ENCODE measurements at regions not wholly inside any gene's neighbourhood (a gene's known extent, or its start where the extent isn't known, plus 50 kb on each side); places are given as distances from the start of the nearest gene placed in this dataset.

DNA sequence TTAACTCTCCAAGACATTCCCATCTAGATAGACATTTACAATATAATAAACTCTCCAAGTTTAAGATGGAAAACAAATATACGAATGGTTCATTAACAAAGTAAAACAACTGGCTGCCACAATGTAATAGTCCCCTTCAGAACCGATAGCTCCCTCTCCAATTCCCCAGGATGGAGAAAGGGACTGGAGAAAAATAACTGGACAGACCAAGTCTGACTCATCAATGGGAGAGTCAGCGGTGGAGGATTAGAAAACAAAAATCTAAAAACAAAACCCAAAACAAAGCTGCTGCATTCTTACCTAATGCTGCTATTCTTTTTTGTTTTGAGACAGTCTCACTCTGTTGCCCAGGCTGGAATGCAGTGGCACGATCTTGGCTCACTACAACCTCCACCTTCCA, 468.1 kb downstream of the SHQ1 start:
- H3K27ac ChIP-seq (ENCODE audit: low read depth, low read length) = no peak overlapping the region
- no peaks in the 10 kb centered on the region for H3K9me3 ChIP-seq (ENCODE audit: insufficient read depth in 2 of 2, low read depth in 1 of 2, low read length in 1 of 2)
- no peak overlapping the region for H3K4me3 ChIP-seq (ENCODE audit: extremely low read depth in 1 of 4, insufficient read depth in 2 of 4, low read depth in 3 of 4, low read length in 4 of 4)
- H3K4ac ChIP-seq (replicated peaks; ENCODE audit: insufficient read length, low read depth, low read length) = no peak overlapping the region
- no peak for DNase-seq (ENCODE audit: low read depth in 1 of 2, low spot score in 2 of 2)
- H3K79me2 ChIP-seq (ENCODE audit: control insufficient read depth in 1 of 2, insufficient read depth in 2 of 2, low read length in 2 of 2) = peaks cover 36 to 70% of the 10 kb centered on the region in 2 experiments
- peaks cover 12% of the 10 kb centered on the region; the same call in 1 of the 2 replicates for H3K79me1 ChIP-seq (ENCODE audit: low read depth, low read length)
- H3K18ac ChIP-seq (ENCODE audit: extremely low read depth, low read length) = no peak overlapping the region
- no peak overlapping the region for H3K14ac ChIP-seq (ENCODE audit: insufficient read length)
- H3K27me3 ChIP-seq (replicated peaks in 1 of 4; ENCODE audit: control insufficient read depth in 3 of 4, extremely low read depth in 1 of 4, insufficient read depth in 3 of 4, low read length in 3 of 4) = no peaks in the 10 kb centered on the region
- no peak overlapping the region for H2BK120ac ChIP-seq (replicated peaks; ENCODE audit: low read depth, low read length)
- H3K36me3 ChIP-seq (ENCODE audit: control insufficient read depth in 2 of 4, insufficient read depth in 4 of 4, low read length in 3 of 4) = peaks cover 0 to 14% (median 4%) of the 10 kb centered on the region in 4 experiments; a peak in 3 of 8 replicates
- H3K23me2 ChIP-seq (ENCODE audit: low read depth, low read length) = no peaks in the 10 kb centered on the region
- no peak overlapping the region for H3K23ac ChIP-seq (ENCODE audit: insufficient read length)
- H4K5ac ChIP-seq (ENCODE audit: insufficient read length, low read depth, low read length) = no peak overlapping the region
- peaks cover 27 to 28% of the 10 kb centered on the region in 2 experiments for H4K20me1 ChIP-seq (replicated peaks in 1 of 2; ENCODE audit: control insufficient read depth in 1 of 2, insufficient read depth in 2 of 2, low read length in 2 of 2)
- no peak for FAIRE-seq
- H4K91ac ChIP-seq (replicated peaks; ENCODE audit: insufficient read length, low read length) = no peak overlapping the region
- H3K4me2 ChIP-seq (ENCODE audit: insufficient read depth in 1 of 2, low read depth in 2 of 2, low read length in 2 of 2) = no peak overlapping the region
- no peak overlapping the region for H2AFZ ChIP-seq (ENCODE audit: low read length)
- H3K9ac ChIP-seq (replicated peaks in 1 of 4; ENCODE audit: extremely low read depth in 1 of 4, low read depth in 3 of 4, low read length in 3 of 4) = no peak overlapping the region; a peak in 1 of 7 replicates
- ChIA-PET CTCF (ENCODE audit: partially characterized antibody) (interaction anchor here (0.8 kb wide), 1 partner anchor 19 kb away, joined by 3 read pairs; no protein-coding TSS in a partner anchor), POLR2A (ENCODE audit: partially characterized antibody) (no interaction called here)
- no peak overlapping the region for H2BK15ac ChIP-seq (ENCODE audit: low read length)
- peaks cover 2 to 43% (median 29%) of the 10 kb centered on the region in 4 experiments for H3K4me1 ChIP-seq (replicated peaks in 1 of 4; ENCODE audit: control insufficient read depth in 3 of 4, insufficient read depth in 4 of 4, low read length in 3 of 4)
- no peak overlapping the region for H2BK5ac ChIP-seq (ENCODE audit: low read depth, low read length)
- 87% methylated on average over 4 of the region's 4 CpGs; no CpG with 5 or more reads in 1 of the 2 experiments for WGBS, 2 experiments (ENCODE audit: extremely low coverage in 1 of 2, insufficient coverage in 1 of 2, insufficient read length in 1 of 2, insufficient replicate concordance in 2 of 2, low coverage in 1 of 2, low lambda C conversion rate in 2 of 2, missing lambda C conversion rate in 1 of 2)
- H2BK12ac ChIP-seq (ENCODE audit: low read depth, low read length) = no peak overlapping the region
- H2BK20ac ChIP-seq (ENCODE audit: low read length) = no peak overlapping the region
- no peak overlapping the region for H4K8ac ChIP-seq (ENCODE audit: extremely low read depth, insufficient read depth, low read length)
- no peak overlapping the region for H2AK5ac ChIP-seq (ENCODE audit: low read depth, low read length)
- no peak for TF ChIP-seq FOSL1 (IDR thresholded peaks at IDR 0.05; ENCODE audit: insufficient read depth, low read depth, low read length)
- no peak for TF ChIP-seq KDM5A (IDR thresholded peaks at IDR 0.05; ENCODE audit: low read length)
- TF ChIP-seq RXRA (IDR thresholded peaks at IDR 0.05; ENCODE audit: insufficient read depth, low read depth, low read length) = no peak
- no peak for TF ChIP-seq NRF1 (IDR thresholded peaks at IDR 0.05; ENCODE audit: low read depth, low read length)
- TF ChIP-seq ASH2L (IDR thresholded peaks at IDR 0.05; ENCODE audit: low read length) = no peak
- TF ChIP-seq HDAC6 (IDR thresholded peaks at IDR 0.05; ENCODE audit: low read depth, low read length) = no peak
- no peak for TF ChIP-seq MAFK (IDR thresholded peaks at IDR 0.05; ENCODE audit: low read depth, low read length)
- TF ChIP-seq TBP (IDR thresholded peaks at IDR 0.05; ENCODE audit: low read depth, low read length) = no peak
- TF ChIP-seq POLR2A (IDR thresholded peaks at IDR 0.05; ENCODE audit: control extremely low read depth in 1 of 2, low read depth in 2 of 2, low read length in 2 of 2) = no peak
- TF ChIP-seq YY1 (IDR thresholded peaks at IDR 0.05; ENCODE audit: low read depth, low read length) = no peak
- TF ChIP-seq GABPA (IDR thresholded peaks at IDR 0.05; ENCODE audit: borderline replicate concordance, insufficient read depth, low read length) = no peak
- TF ChIP-seq KDM1A (IDR thresholded peaks at IDR 0.05; ENCODE audit: borderline replicate concordance, low read length) = no peak
- TF ChIP-seq RAD21 (IDR thresholded peaks at IDR 0.05 in 1 of 2, conservative IDR thresholded peaks at IDR 0.05 in 1 of 2; ENCODE audit: low read depth in 2 of 2, low read length in 2 of 2) = no peak
- no peak for TF ChIP-seq SIN3A (conservative IDR thresholded peaks at IDR 0.05 in 1 of 2, IDR thresholded peaks at IDR 0.05 in 1 of 2; ENCODE audit: low read depth in 1 of 2, low read length in 2 of 2)
- no peak overlapping the region for H3K56ac ChIP-seq (replicated peaks; ENCODE audit: insufficient read length, low read depth, low read length)

Data from H1 (cell line).